Inferior parietal cortex (tissue), 1 donor: ENCODE measurements at regions not wholly inside any gene's neighbourhood (a gene's known extent, or its start where the extent isn't known, plus 50 kb on each side); places are given as distances from the start of the nearest gene placed in this dataset.
A peak's percentile ranks its signal among the peaks of the same experiment; 100 is the strongest.
"Not testable (repeated sequence)": the region's sequence is repeated elsewhere in the genome, so short reads cannot be mapped to it uniquely, and the experiment has no call there.

Experiments used
- DNase-seq: peaks from one replicate; pipeline ENCODE4 v3.0.0-alpha.2; 2016; ENCODE audit errors: extremely low spot score

DNA sequence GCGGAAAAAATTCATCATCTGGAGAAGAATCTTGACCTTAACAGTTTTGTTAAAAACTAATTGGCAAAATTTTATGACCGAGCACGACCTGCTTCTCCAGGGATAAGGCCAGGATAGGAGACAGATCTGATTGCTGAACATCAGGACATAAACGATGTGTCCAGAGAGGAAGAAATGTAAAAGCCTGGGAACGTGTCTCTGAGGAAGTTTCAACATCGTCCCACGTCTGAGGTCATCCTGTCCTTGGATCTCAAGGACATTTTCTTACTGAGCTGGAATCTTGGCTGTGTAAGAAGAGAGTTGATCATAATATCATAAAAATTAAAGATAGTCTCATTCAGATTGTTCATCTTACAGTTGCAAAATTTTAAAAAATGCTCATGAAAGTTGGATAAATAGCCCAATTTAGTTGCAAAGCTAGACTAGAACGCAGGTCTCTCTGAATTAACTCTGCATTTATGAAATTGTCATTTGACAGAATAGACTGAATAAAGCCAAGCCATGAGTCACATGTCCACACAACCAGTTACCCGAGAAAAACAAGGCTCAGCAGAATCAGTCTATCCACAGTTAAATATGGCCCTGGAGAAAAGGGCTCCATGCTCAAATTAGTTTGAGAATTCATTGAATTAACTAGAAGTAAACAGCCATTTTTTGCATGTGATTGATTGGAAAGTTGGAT is 120.0 kb upstream of the EGFR start:
- no peak for DNase-seq

DNA sequence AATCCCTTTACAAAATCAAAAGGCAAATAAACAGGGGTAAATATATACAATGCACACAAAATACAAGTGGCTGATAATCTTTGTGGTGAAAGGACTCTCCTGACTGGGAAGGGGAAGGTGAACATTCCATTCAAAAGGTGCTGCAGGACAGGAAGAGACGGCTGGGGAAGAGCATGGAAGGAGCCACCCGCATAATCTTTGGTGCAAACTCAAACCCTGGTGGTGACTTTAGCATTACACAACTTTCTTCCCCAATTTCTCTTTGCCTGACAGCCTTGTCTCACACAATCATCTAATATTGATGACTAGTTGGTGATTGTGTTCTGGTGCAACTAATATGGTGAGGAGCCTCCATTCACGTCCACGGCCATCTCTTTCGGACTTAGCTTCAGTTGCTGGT is 117.0 kb upstream of the EGFR start:
- DNase-seq = no peak

DNA sequence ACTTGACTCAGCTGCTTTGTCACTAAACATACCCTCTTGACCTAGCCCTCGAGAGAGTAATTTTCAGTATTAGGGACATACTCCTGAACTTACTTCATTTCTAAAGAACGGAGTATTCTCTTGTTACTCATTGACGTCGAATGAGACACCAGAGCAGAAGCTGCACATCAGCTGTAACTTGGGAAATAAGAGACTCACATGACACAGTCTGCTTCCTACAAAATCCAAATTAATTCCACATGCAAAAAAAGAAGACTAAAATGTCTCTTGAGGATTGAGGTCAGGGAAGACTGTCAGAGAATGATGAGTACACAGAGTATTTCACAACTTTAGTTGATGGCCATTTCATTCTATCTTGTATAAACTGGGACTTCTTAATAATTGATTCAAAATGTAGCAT is 114.7 kb upstream of the EGFR start:
- DNase-seq = no peak

DNA sequence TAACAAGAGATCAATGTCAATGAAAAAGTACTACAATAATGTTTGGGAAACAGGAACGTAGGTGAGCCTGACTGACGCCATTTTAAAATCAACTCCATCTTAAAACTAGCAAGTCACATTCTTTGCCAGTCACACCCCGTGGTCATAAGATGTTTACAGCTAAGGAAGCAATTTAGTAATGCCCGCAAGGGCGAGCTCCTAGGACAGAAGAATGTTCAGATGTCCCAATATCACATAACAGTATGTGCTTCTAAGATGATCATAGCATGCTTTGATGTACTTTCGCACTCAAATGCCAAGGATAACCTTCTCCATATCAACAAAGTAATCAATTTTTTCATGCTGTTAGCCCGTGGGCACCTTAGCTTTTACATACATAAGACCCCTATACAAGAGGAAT is 113.8 kb upstream of the EGFR start:
- no peak for DNase-seq

DNA sequence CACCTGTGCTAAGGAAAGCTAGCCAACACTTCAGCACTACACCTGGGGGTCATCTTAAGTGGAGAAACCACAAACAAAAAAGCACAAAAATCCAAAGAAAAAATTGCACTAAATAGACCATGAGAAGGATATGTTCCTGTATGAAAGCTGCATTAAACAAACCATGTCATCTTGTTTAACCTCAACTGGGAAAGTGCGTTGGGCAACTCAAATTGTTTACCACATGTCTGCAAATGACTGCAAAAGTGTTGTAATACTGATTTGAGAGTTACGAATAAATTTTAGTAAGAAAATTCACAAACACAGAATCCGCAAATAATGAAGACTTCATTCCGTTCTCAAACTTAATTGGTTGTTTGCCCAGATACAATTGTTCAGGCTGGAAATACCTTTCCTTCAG is 111.9 kb upstream of the EGFR start:
- no peak for DNase-seq

DNA sequence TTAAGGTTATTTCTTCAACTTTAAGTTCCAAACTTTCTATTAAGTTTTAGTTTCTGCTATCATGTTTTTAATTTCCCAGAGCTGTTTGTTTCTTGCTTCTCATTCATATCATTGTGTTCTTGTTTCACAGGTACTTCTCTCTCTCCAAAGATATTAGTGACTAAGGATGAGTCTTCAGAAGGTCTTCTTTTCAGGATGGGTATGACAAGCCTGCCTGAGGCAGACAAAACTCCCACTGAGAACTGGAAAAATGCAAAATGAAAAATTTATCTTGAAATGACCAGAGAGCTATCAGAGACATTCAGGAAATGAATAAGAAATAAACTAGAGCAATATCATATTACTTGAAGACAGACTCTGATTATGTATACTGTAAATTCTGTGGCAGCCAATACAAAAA is 110.8 kb upstream of the EGFR start:
- no peak for DNase-seq

DNA sequence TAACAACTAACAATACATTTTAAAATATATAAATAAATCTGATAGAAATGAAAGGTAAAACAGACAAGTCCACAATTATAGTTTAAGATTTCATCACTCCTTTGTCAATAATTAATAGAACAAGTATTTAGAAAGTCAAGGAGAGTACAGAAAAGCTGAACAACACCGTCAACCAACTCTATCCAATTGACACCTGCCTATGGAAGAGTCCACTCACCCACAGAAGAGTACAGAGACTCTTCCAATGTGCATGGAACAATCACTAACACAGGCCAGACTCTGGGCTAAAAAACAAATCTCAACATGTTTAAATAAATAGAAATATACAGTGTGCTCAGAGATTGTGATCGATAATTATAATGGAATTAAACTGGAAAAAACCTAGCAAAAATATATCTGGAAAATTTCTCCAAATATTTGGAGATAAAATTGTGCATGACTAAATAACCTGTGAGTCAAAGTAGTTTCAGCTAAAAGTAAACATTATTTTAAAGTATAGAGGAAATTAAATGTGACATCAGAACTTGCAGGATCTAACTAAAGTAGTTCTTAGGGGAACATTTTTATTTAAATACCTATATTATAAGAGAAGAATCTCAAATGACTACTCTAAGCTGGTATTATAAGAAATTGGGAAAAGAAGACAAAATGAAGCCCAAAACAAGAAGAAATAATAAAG is 109.9 kb upstream of the EGFR start:
- no peak for DNase-seq

DNA sequence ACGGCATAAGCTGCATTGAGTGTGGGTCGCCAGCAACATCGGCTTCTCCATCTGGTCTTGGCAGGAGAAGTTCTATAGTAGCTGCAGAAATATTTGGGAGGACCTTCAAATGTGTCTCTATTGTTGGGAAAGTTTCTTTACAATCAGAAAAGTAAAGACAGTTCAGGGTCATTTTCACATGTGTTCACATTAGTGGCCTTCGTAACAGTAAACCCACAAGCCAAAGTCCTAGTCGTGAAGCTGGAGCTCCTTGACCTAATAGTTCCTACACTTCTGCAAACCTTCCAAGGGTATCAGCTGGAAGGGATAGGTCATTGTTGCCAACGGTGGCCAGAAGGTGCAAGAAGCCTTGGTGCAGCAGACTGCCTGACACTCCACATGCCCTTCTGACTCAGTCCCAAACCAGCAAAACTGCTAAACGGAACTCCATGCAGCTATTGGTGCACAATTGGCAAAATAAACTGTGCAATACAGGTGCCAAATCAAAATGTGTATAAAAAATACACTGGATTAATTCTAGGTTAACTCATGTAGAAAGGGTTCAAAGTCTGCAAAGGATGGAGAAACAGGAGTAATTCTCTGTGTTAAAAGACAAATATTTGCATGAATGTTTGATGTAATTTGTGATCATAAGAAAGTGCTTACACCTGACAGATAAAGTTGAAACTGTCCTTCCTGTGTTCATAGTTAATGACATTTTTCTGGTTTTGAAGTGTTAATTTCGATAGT is 102.8 kb upstream of the EGFR start:
- no peak for DNase-seq

DNA sequence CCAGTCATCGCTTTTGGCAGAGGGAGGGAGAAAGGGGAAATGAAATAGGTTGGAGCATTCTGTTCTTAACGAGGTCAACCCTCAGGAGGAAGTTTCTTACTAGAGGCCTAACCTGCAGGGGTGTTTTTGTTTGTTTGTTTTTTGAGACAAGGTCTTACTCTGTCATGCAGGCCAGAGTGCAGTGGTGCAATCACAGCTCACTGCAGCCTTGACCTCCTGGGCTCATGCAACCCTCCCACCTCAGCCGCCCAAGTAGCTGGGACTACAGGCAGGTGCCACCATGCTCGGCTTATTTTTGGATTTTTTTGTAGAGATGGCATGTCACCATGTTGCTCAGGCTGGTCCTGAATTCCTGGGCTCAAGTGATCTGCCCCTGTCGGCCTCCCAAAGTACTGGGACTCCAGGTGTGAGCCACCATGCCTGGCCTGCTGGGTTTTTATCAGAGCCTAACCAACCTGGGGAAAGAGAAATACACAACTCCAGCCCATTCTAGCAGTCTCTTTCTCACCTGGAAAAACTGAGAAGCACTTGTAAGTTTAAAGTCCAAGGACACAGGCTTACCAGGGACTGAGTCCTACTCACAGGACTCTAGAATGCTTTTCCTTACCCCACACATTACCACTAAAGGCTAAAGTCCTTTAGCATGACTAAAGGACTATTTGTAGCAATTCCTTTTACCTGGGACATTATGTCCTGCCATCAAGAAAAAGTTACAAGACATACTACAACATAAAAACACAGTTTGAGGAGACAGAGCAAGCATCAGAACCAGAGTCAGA is 101.0 kb upstream of the EGFR start:
- no peak for DNase-seq

DNA sequence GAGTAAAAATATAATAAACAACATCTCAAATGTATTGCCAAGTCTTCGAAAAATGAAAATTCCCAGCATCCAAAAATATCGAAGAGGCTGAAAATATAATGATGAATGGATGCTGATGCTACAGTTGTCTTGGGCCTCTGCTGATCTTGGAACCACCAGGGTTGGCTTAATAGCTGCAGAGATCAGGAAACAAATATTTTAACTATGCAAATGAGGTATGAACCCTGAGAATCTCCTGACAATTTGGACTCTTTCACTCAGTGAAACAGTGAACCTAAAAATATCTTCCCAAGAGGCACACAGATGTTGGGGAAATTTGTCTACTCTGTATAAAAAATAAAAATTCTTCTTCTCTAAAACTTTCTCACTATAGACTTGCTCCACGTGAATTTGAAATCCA is 97.7 kb upstream of the EGFR start:
- DNase-seq = no peak

DNA sequence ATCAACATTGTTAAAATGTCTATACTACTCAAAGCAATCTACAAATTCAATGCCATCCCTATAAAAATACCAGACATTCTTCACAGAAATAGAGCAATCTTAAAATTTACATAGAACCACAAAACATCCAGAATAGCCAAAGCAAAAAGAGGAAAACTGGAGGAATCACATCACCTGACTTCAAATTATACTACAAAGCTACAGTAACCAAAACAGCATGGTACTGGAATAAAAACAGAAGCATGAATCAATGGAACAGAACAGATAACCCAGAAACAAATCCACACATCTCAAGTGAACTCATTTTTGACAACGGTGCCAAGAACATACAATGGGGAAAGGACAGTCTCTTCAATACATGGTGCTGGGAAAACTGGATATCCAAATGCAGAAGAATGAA is 87.3 kb upstream of the EGFR start:
- no peak for DNase-seq

DNA sequence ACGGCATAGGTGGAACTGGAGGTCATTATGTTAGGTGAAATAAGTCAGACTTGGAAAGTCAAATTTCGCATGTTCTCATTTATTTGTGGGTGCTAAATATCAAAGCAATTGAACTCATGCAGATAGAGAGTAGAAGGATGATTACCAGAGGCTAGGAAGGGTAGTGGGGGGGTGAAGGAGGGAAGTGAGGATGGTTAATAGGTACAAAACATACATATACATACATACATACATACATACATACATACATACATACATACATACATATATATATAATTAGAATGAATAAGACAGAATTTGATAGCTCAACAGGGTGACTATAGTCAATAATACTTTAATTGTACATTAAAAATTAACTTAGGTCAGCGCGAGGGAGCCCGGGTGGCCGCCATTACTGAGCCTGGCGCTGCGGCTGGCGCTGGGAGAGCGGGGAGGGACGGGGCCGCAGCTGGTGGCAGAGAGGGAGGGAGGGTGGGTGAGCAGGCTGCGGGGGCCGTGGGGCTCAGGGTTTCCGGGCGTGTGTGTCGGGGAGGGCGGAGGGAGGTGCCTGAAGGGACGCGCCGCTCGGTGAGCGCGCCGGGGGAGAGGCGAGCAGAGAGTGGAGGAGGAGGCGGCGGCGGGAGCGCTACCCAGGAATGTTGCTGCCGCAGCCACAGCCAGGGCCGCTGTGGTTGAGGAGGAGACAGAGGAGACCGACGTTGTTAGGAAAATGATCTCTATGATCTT is 85.8 kb upstream of the EGFR start:
- peak; percentile 59 for DNase-seq

DNA sequence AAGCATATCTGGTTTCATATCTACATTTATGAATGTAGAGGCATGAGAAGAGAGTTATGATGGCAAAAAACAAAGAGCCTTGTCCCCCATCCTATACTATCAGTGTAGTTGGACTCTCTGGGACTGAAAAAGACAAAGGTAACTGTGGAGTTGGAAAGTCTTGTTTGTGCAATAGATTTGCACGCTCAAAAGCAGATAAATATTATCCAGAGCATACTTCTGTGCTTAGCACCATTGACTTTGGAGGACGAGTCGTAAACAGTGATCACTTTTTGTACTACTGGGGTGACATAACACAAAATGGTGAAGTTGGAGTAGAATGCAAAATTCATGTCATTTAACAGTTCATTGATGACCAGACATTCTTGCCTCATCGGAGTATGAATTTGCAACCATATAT is 85.2 kb upstream of the EGFR start:
- no peak for DNase-seq

DNA sequence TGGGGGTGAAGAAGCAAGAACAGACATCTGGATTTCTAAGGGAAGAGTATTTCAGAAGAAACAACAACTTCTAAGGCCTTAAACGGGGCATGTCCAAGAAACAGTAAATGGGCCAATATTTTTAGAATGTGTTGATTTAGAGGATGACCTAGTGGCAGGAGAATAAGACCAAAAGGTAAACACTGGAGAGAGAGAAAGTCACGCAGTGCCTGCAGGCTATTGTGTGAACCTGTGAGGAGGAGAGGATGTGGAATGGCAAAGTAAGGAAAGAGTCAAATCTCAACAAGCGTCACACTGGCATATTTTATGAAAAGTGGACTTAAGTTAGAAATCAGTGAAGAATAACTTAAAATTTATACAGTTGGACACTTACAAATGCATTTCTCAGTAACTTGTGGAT is 78.1 kb upstream of the EGFR start:
- DNase-seq = no peak

DNA sequence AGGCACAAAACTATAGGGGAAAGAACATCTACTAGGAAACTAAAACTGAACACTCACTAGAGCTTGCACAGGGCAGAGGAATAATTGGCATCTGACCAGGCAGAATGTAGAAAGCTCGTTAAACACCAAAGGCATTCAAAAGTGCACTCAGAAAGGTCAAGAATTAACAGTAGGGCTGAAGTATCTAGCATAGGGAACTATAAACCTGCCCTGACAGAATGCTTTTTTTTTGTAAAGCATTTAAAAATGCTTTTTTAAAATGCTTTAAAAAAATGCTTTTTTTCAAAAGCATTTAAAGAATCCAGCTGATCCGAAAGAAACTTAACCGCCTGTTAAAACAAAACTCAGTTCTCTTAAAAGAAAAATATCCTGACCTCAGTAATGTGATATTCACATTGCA is 74.6 kb upstream of the EGFR start:
- DNase-seq = no peak

DNA sequence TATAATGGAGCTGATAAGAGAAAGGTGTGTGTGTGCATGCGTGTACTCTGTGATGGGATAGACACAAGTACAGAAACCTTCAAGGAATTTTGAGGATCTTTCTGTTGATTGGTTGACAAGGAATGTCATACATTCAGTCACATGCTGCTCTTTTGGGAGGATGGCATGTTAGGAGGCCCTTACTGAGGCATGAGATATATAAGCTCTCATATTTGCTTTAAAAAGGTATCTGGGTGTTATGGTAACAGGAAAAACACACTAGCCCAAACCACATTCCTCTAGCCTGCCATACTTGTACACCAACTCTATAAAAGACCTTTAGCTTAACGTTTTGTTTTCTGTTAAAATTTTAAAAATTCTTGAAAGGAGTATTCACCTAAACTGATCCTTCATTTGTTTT is 72.5 kb upstream of the EGFR start:
- no peak for DNase-seq

DNA sequence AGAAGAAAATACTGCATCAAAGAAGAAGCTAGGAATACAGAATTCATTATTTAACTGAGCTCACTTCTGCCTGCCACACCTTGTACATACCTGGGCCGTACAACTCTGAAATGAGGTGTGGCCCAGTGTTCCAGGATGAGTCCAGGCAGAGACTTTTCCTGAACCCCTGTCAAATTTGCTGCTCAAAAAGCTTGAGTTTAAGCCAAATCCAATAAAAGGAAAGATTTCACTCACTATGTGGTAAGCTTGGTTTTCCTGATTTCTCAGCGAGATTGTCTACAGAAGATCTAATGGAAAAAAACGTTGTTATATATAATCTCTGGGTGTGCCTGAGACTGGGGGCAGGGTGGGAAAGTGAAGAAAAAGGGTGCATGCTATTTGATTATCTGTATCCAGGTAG is 72.1 kb upstream of the EGFR start:
- no peak for DNase-seq

DNA sequence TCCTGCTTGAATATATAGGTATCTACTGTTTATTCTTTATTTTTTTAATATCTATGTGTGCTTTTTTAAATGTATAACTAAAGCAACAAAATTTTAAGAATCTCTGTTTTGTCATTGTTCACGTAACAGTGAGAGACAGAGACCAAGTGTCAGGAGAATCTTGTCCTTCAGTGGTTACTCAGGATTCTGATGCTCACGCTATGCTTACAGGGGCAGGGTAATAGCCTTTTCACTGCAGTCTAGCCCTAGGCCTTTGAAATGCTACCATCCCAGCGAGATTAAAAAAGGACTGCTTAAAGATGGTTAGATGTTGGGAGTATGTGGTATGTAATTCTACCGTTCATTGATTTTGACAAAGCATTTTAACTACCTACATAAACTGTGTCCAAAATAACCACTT is 71.6 kb upstream of the EGFR start:
- DNase-seq = no peak

DNA sequence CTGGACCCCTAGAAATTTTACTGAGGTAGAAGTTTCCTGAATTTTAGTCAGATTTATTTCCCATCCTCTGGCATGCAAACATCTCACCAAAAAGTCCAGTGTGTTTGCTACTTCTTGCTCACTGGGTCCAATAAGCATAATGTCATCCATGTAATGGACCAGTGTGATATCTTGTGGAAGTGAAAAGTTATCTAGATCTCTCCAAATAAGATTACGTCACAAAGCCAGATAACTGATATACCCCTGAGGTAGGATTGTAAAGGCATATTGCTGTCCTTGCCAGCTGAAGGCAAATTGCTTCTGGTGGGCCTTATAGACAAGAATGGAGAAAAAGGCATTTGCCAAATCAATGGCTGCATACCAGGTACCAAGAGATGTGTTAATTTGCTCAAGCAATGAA is 69.3 kb upstream of the EGFR start:
- not testable (repeated sequence) for DNase-seq

DNA sequence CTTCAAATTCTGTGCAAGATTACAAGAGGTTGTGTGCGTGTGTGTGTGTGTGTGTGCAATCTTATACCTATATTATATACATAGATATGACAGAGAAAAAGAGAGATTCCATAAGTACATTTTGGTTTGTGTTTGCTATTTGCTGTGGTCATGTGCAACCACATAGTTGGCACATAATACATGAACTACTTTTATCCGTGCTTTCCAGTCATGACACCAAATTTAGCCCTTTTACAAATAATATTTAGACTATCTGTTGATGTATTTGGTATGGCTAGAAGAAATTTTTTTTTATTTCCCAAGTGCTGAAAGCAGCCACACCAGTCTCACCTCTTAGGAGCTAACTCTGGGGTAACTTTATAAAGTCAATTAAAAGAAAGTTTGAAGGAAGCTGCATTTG is 63.5 kb upstream of the EGFR start:
- no peak for DNase-seq

DNA sequence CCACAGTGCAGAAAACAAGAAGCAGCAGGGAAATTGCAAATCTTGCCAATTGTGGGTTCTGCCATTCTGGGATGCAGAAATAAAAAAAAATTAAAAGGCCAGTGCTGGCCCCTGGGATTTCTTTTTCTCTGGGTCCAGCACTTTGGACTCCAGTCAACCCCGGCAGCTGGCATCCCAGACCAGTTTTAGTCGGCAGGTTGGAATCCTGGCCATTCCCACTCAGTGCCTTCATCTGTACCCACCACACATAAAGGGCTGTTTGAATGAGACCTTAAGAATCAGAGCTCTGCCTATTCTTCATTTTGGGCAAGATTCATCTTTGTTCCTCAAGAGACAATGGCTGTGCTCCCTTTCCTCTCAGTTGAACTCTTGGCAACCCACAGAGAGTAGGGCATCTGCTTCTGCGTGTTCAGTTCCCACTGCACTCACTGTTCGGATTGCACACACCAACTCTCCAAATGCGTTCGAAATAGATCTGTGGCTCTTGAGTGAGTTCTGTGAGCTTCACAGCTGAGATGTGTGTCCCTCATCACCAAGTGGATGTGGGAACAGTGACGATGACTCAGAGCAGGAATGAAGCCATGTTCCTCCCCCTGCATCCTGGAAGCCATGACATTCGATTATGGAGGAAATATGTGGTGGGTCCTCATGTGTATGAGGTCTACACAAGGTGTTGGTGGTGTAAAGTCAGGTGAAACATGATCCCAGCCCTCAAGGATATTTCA is 63.0 kb upstream of the EGFR start:
- no peak for DNase-seq
